ENCODE measurements at regions not wholly inside any gene's neighbourhood (a gene's known extent, or its start where the extent isn't known, plus 50 kb on each side); places are given as distances from the start of the nearest gene placed in this dataset.

GRCh38 chr9:22244139-22245011 lies 202.2 kb upstream of the DMRTA1 start:
- H3K27ac ChIP-seq (ENCODE audit: insufficient read length, low read depth, low read length): no peak overlapping the region
- H3K4me1 Mint-ChIP-seq: no peaks in the 10 kb centered on the region
- no peaks in the 10 kb centered on the region; a peak in 1 of 7 replicates for H3K36me3 Mint-ChIP-seq (ENCODE audit: insufficient read depth in 1 of 3, low read depth in 3 of 3)
- no peak overlapping the region for H4K8ac ChIP-seq (replicated peaks; ENCODE audit: insufficient read length, low read depth, low read length)
- no peak overlapping the region for H2AFZ ChIP-seq (ENCODE audit: low read length)
- H2BK12ac ChIP-seq (ENCODE audit: insufficient read length, low read depth, low read length): no peak overlapping the region
- peak; percentile 55 for DNase-seq
- no peak overlapping the region for H4K5ac ChIP-seq (ENCODE audit: insufficient read length, low read depth, low read length)
- no peaks in the 10 kb centered on the region for H3K23me2 ChIP-seq (ENCODE audit: insufficient read length, low read depth, low read length, poor library complexity, severe bottlenecking)
- no peaks in the 10 kb centered on the region for H4K20me1 ChIP-seq (ENCODE audit: control insufficient read depth, insufficient read depth, insufficient read length)
- H3K9me3 Mint-ChIP-seq: peaks cover 0 to 3% of the 10 kb centered on the region in 2 experiments; a peak in 2 of 5 replicates
- H3K23ac ChIP-seq (ENCODE audit: insufficient read length, low read depth, low read length): no peak overlapping the region
- H3K9ac ChIP-seq (ENCODE audit: extremely low read depth, insufficient read length, low read length): no peak overlapping the region
- H3K56ac ChIP-seq (ENCODE audit: insufficient read length, low read depth, low read length): no peak overlapping the region
- H3K4me3 Mint-ChIP-seq: no peak overlapping the region
- H3K18ac ChIP-seq (ENCODE audit: insufficient read length, low read depth, low read length): no peak overlapping the region
- H2BK20ac ChIP-seq (ENCODE audit: low read depth, low read length, poor library complexity, severe bottlenecking): no peak overlapping the region
- H3K27ac Mint-ChIP-seq: no peak overlapping the region
- no peak overlapping the region for H3K14ac ChIP-seq (ENCODE audit: insufficient read depth, low read length)
- H3K27me3 Mint-ChIP-seq (ENCODE audit: low read depth): peaks cover 2% of the 10 kb centered on the region; the same call in 1 of the 2 replicates
- H2AK5ac ChIP-seq (ENCODE audit: insufficient read length, low read length): no peak overlapping the region
- TF ChIP-seq, protein P1, sequence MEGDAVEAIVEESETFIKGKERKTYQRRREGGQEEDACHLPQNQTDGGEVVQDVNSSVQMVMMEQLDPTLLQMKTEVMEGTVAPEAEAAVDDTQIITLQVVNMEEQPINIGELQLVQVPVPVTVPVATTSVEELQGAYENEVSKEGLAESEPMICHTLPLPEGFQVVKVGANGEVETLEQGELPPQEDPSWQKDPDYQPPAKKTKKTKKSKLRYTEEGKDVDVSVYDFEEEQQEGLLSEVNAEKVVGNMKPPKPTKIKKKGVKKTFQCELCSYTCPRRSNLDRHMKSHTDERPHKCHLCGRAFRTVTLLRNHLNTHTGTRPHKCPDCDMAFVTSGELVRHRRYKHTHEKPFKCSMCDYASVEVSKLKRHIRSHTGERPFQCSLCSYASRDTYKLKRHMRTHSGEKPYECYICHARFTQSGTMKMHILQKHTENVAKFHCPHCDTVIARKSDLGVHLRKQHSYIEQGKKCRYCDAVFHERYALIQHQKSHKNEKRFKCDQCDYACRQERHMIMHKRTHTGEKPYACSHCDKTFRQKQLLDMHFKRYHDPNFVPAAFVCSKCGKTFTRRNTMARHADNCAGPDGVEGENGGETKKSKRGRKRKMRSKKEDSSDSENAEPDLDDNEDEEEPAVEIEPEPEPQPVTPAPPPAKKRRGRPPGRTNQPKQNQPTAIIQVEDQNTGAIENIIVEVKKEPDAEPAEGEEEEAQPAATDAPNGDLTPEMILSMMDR (conservative IDR thresholded peaks at IDR 0.05): peak; percentile 60
- H3K4ac ChIP-seq (ENCODE audit: low read depth, low read length): no peak overlapping the region
- no peaks in the 10 kb centered on the region for H3K9me3 ChIP-seq (ENCODE audit: control insufficient read depth, low read depth, low read length)
- WGBS (ENCODE audit: extremely low coverage, insufficient read length, low lambda C conversion rate): no CpG with 5 or more reads among the region's 9 CpGs
- H2BK120ac ChIP-seq (ENCODE audit: low read depth, low read length, poor library complexity, severe bottlenecking): no peak overlapping the region
- H3K4me2 ChIP-seq (ENCODE audit: insufficient read depth, insufficient read length, low read length): no peak overlapping the region
- H3T11ph ChIP-seq (ENCODE audit: low read length): no peak overlapping the region
- H3K27me3 ChIP-seq (ENCODE audit: insufficient read depth, low read length): no peaks in the 10 kb centered on the region
- no peak overlapping the region for H4K91ac ChIP-seq (ENCODE audit: insufficient read length, low read depth, low read length)
- no peak overlapping the region for H2BK15ac ChIP-seq (ENCODE audit: low read depth, low read length)
- no peaks in the 10 kb centered on the region for H3K79me1 ChIP-seq (ENCODE audit: insufficient read depth, low read depth, low read length, poor library complexity, severe bottlenecking)
- H3K4me1 ChIP-seq (ENCODE audit: insufficient read depth, low read length): no peaks in the 10 kb centered on the region
- no peaks in the 10 kb centered on the region for H3K79me2 ChIP-seq (ENCODE audit: insufficient read depth, low read length)
- no peak overlapping the region for H2BK5ac ChIP-seq (ENCODE audit: insufficient read length, low read length)

Measured in H9 (cell line).